ENCODE measurements at regions not wholly inside any gene's neighbourhood (a gene's known extent, or its start where the extent isn't known, plus 50 kb on each side); places are given as distances from the start of the nearest gene placed in this dataset.

- H3K9me3 ChIP-seq = no peaks in the 10 kb centered on the region
Observed at GRCh38 chr10:35887685-35888084, 245.6 kb upstream of the FZD8 start.

GRCh38 chr10:35885076-35885475 is 243.0 kb upstream of the FZD8 start:
- WGBS, 2 donors = 48 to 65% methylated on average over 5 of the region's 5 CpGs
- Histone ChIP-seq H3K27ac (no peak overlapping the region), H3K4me1 (peaks cover 0 to 14% (median 4%) of the 10 kb centered on the region in 4 donors), H3K36me3 (no peaks in the 10 kb centered on the region), H3K27me3 (no peaks in the 10 kb centered on the region), H3K9me3 (no peaks in the 10 kb centered on the region), H3K4me3 (no peak overlapping the region)
- TF ChIP-seq EP300 (IDR thresholded peaks at IDR 0.05) (no peak), POLR2A (IDR thresholded peaks at IDR 0.05) (no peak), POLR2AphosphoS5 (IDR thresholded peaks at IDR 0.05) (no peak), CTCF (IDR thresholded peaks at IDR 0.05) (no peak)
- ATAC-seq (ENCODE audit: low FRiP score in 2 of 2) = no peak
- DNase-seq = no peak

More at GRCh38 chr10:35887685-35888084, 245.6 kb upstream of the FZD8 start:
- H3K27ac ChIP-seq = no peak overlapping the region
- H3K4me1 ChIP-seq = peaks cover 5 to 24% (median 10%) of the 10 kb centered on the region in 4 donors
- ATAC-seq (ENCODE audit: low FRiP score in 2 of 2) (no peak), DNase-seq (no peak)
- H3K36me3 ChIP-seq = no peaks in the 10 kb centered on the region
- WGBS, 2 donors = 78 to 79% methylated on average over 6 of the region's 6 CpGs
- H3K4me3 ChIP-seq = no peak overlapping the region
- TF ChIP-seq POLR2AphosphoS5 (IDR thresholded peaks at IDR 0.05) = no peak
- TF ChIP-seq CTCF (IDR thresholded peaks at IDR 0.05) = no peak
- no peak for TF ChIP-seq EP300 (IDR thresholded peaks at IDR 0.05)
- TF ChIP-seq POLR2A (IDR thresholded peaks at IDR 0.05) = no peak
- no peaks in the 10 kb centered on the region for H3K27me3 ChIP-seq

- H3K4me1 ChIP-seq = peaks cover 0 to 14% (median 3%) of the 10 kb centered on the region in 4 donors
- peak in 1 of 2 donors; percentile 33 for DNase-seq
- TF ChIP-seq POLR2AphosphoS5 (IDR thresholded peaks at IDR 0.05) = no peak
- no peak for TF ChIP-seq EP300 (IDR thresholded peaks at IDR 0.05)
- TF ChIP-seq CTCF (IDR thresholded peaks at IDR 0.05) = no peak
- TF ChIP-seq POLR2A (IDR thresholded peaks at IDR 0.05) = no peak
- no peaks in the 10 kb centered on the region for H3K9me3 ChIP-seq
- H3K27me3 ChIP-seq = no peaks in the 10 kb centered on the region
- no peaks in the 10 kb centered on the region for H3K36me3 ChIP-seq
- no peak overlapping the region for H3K27ac ChIP-seq
- WGBS, 2 donors = 51 to 65% methylated on average over 9 of the region's 9 CpGs
- no peak overlapping the region for H3K4me3 ChIP-seq
- ATAC-seq (ENCODE audit: low FRiP score in 2 of 2) = no peak
Observed at GRCh38 chr10:35884657-35885071, 242.6 kb upstream of the FZD8 start.

- Histone ChIP-seq H3K4me3 (no peak overlapping the region), H3K36me3 (no peaks in the 10 kb centered on the region), H3K9me3 (no peaks in the 10 kb centered on the region), H3K27me3 (no peaks in the 10 kb centered on the region), H3K4me1 (peaks cover 0 to 10% (median 2%) of the 10 kb centered on the region in 4 donors), H3K27ac (no peak overlapping the region)
- DNase-seq (no peak), ATAC-seq (ENCODE audit: low FRiP score in 2 of 2) (peak in 1 of 2 donors; percentile 55)
- no peak for TF ChIP-seq CTCF (IDR thresholded peaks at IDR 0.05)
- TF ChIP-seq POLR2A (IDR thresholded peaks at IDR 0.05) = no peak
- TF ChIP-seq EP300 (IDR thresholded peaks at IDR 0.05) = no peak
- TF ChIP-seq POLR2AphosphoS5 (IDR thresholded peaks at IDR 0.05) = no peak
- WGBS, 2 donors = 90 to 93% methylated on average over 9 of the region's 9 CpGs
Observed at GRCh38 chr10:35882422-35883150, 240.5 kb upstream of the FZD8 start.

GRCh38 chr10:35881320-35881719 is 239.2 kb upstream of the FZD8 start:
- Histone ChIP-seq H3K36me3 (no peaks in the 10 kb centered on the region), H3K27ac (no peak overlapping the region), H3K9me3 (no peaks in the 10 kb centered on the region), H3K4me1 (peaks cover 0 to 10% (median 2%) of the 10 kb centered on the region in 4 donors), H3K4me3 (no peak overlapping the region), H3K27me3 (no peaks in the 10 kb centered on the region)
- TF ChIP-seq POLR2AphosphoS5 (IDR thresholded peaks at IDR 0.05) (no peak), POLR2A (IDR thresholded peaks at IDR 0.05) (no peak), EP300 (IDR thresholded peaks at IDR 0.05) (no peak), CTCF (IDR thresholded peaks at IDR 0.05) (no peak)
- WGBS, 2 donors = 92 to 94% methylated on average over 2 of the region's 2 CpGs
- no peak for DNase-seq
- ATAC-seq (ENCODE audit: low FRiP score in 2 of 2) = no peak

Data from upper lobe of left lung (tissue), 6 donors.